ENCODE measurements at regions not wholly inside any gene's neighbourhood (a gene's known extent, or its start where the extent isn't known, plus 50 kb on each side); places are given as distances from the start of the nearest gene placed in this dataset.

- H3F3A ChIP-seq (ENCODE audit: insufficient read depth), result peaks cover 9% of the 10 kb centered on the region; the same call in 1 of the 2 replicates
- no peak overlapping the region for H3K9ac ChIP-seq
- no peak for DNase-seq
- no peak overlapping the region for H2AFZ ChIP-seq
- H3K79me2 ChIP-seq (ENCODE audit: insufficient read depth), result no peaks in the 10 kb centered on the region
- no peaks in the 10 kb centered on the region for H3K9me2 ChIP-seq (ENCODE audit: insufficient read depth)
- H3K9me3 ChIP-seq (ENCODE audit: low read depth), result no peaks in the 10 kb centered on the region
- no peaks in the 10 kb centered on the region for H3K36me3 ChIP-seq (ENCODE audit: low read depth)
- no peak overlapping the region for H3K27ac ChIP-seq
- no peaks in the 10 kb centered on the region for H3K27me3 ChIP-seq (replicated peaks; ENCODE audit: insufficient read depth)
- H4K20me1 ChIP-seq (ENCODE audit: insufficient read depth), result no peaks in the 10 kb centered on the region
- no peak overlapping the region for H3K4me3 ChIP-seq
- TF ChIP-seq EZH2phosphoT487 (IDR thresholded peaks at IDR 0.05; ENCODE audit: insufficient read depth, low read depth) (no peak), EZH2 (IDR thresholded peaks at IDR 0.05; ENCODE audit: insufficient read depth, poor library complexity, severe bottlenecking) (no peak)
- in situ Hi-C loops (cut with MboI), result no loop called here
- peaks cover 20% of the 10 kb centered on the region for H3K4me1 ChIP-seq (ENCODE audit: insufficient read depth)
- no peak overlapping the region for H3K4me2 ChIP-seq (ENCODE audit: unreplicated experiment)
These were observed 75.8 kb upstream of the ZFP64 start for GRCh38 chr20:52267418-52267817.

- Histone ChIP-seq H3K4me3 (no peak overlapping the region), H3K9me3 (ENCODE audit: low read depth) (no peaks in the 10 kb centered on the region), H3K4me1 (ENCODE audit: insufficient read depth) (peaks cover 10% of the 10 kb centered on the region), H3K9me2 (ENCODE audit: insufficient read depth) (no peaks in the 10 kb centered on the region), H3K36me3 (ENCODE audit: low read depth) (no peaks in the 10 kb centered on the region), H3F3A (ENCODE audit: insufficient read depth) (0 out of 2 replicates have a peak, but pooled peaks cover 9% of the 10 kb centered on the region), H4K20me1 (ENCODE audit: insufficient read depth) (no peaks in the 10 kb centered on the region), H3K27me3 (replicated peaks; ENCODE audit: insufficient read depth) (0 out of 2 replicates have a peak, but pooled peaks cover 4% of the 10 kb centered on the region), H3K79me2 (ENCODE audit: insufficient read depth) (no peaks in the 10 kb centered on the region), H3K4me2 (ENCODE audit: unreplicated experiment) (no peak overlapping the region), H2AFZ (no peak overlapping the region), H3K9ac (no peak overlapping the region), H3K27ac (no peak overlapping the region)
- DNase-seq, result no peak
- in situ Hi-C loops (cut with MboI), result no loop called here
- TF ChIP-seq EZH2phosphoT487 (IDR thresholded peaks at IDR 0.05; ENCODE audit: insufficient read depth, low read depth) (no peak), EZH2 (IDR thresholded peaks at IDR 0.05; ENCODE audit: insufficient read depth, poor library complexity, severe bottlenecking) (no peak)
- WGBS, 2 experiments (ENCODE audit: low coverage in 1 of 2, low lambda C conversion rate in 2 of 2, missing lambda C conversion rate in 2 of 2), result 41 to 64% methylated on average over 1 of the region's 1 CpG
These were observed 72.2 kb upstream of the ZFP64 start for GRCh38 chr20:52263757-52264156.

GRCh38 chr20:52261792-52262191 is 70.2 kb upstream of the ZFP64 start:
- Histone ChIP-seq H3K79me2 (ENCODE audit: insufficient read depth) (no peaks in the 10 kb centered on the region), H3K4me1 (ENCODE audit: insufficient read depth) (no peaks in the 10 kb centered on the region), H2AFZ (no peak overlapping the region), H3K27me3 (replicated peaks; ENCODE audit: insufficient read depth) (0 out of 2 replicates have a peak, but pooled peaks cover 4% of the 10 kb centered on the region), H3K9me2 (ENCODE audit: insufficient read depth) (no peaks in the 10 kb centered on the region), H3K27ac (no peak overlapping the region), H3F3A (ENCODE audit: insufficient read depth) (no peaks in the 10 kb centered on the region), H3K9ac (no peak overlapping the region), H3K4me2 (ENCODE audit: unreplicated experiment) (no peak overlapping the region), H3K36me3 (ENCODE audit: low read depth) (no peaks in the 10 kb centered on the region), H3K9me3 (ENCODE audit: low read depth) (no peaks in the 10 kb centered on the region), H3K4me3 (no peak overlapping the region), H4K20me1 (ENCODE audit: insufficient read depth) (no peaks in the 10 kb centered on the region)
- in situ Hi-C loops (cut with MboI), result no loop called here
- TF ChIP-seq EZH2phosphoT487 (IDR thresholded peaks at IDR 0.05; ENCODE audit: insufficient read depth, low read depth) (no peak), EZH2 (IDR thresholded peaks at IDR 0.05; ENCODE audit: insufficient read depth, poor library complexity, severe bottlenecking) (no peak)
- no peak for DNase-seq

GRCh38 chr20:52259295-52259694 is 67.7 kb upstream of the ZFP64 start:
- Histone ChIP-seq H3K27ac (no peak overlapping the region), H3K27me3 (replicated peaks; ENCODE audit: insufficient read depth) (0 out of 2 replicates have a peak, but pooled peaks cover 4% of the 10 kb centered on the region), H2AFZ (no peak overlapping the region), H3K36me3 (ENCODE audit: low read depth) (no peaks in the 10 kb centered on the region), H3K4me2 (ENCODE audit: unreplicated experiment) (no peak overlapping the region), H3K9me3 (ENCODE audit: low read depth) (no peaks in the 10 kb centered on the region), H3F3A (ENCODE audit: insufficient read depth) (no peaks in the 10 kb centered on the region), H3K4me1 (ENCODE audit: insufficient read depth) (no peaks in the 10 kb centered on the region), H3K4me3 (no peak overlapping the region), H3K9me2 (ENCODE audit: insufficient read depth) (no peaks in the 10 kb centered on the region), H3K79me2 (ENCODE audit: insufficient read depth) (no peaks in the 10 kb centered on the region), H3K9ac (no peak overlapping the region), H4K20me1 (ENCODE audit: insufficient read depth) (no peaks in the 10 kb centered on the region)
- TF ChIP-seq EZH2 (IDR thresholded peaks at IDR 0.05; ENCODE audit: insufficient read depth, poor library complexity, severe bottlenecking) (no peak), EZH2phosphoT487 (IDR thresholded peaks at IDR 0.05; ENCODE audit: insufficient read depth, low read depth) (no peak)
- 40 to 41% methylated on average over 2 of the region's 2 CpGs for WGBS, 2 experiments (ENCODE audit: low coverage in 1 of 2, low lambda C conversion rate in 2 of 2, missing lambda C conversion rate in 2 of 2)
- in situ Hi-C loops (cut with MboI), result no loop called here
- DNase-seq, result no peak

- Histone ChIP-seq H3K79me2 (ENCODE audit: insufficient read depth) (no peaks in the 10 kb centered on the region), H4K20me1 (ENCODE audit: insufficient read depth) (no peaks in the 10 kb centered on the region), H3K9ac (no peak overlapping the region), H3K9me3 (ENCODE audit: low read depth) (no peaks in the 10 kb centered on the region), H3K36me3 (ENCODE audit: low read depth) (no peaks in the 10 kb centered on the region), H3K27me3 (replicated peaks; ENCODE audit: insufficient read depth) (0 out of 2 replicates have a peak, but pooled peaks cover 4% of the 10 kb centered on the region), H3K4me3 (no peak overlapping the region), H3F3A (ENCODE audit: insufficient read depth) (no peaks in the 10 kb centered on the region), H3K4me1 (ENCODE audit: insufficient read depth) (no peaks in the 10 kb centered on the region), H3K4me2 (ENCODE audit: unreplicated experiment) (no peak overlapping the region), H3K9me2 (ENCODE audit: insufficient read depth) (no peaks in the 10 kb centered on the region), H3K27ac (no peak overlapping the region), H2AFZ (no peak overlapping the region)
- DNase-seq, result no peak
- no peak for TF ChIP-seq EZH2 (IDR thresholded peaks at IDR 0.05; ENCODE audit: insufficient read depth, poor library complexity, severe bottlenecking)
- no peak for TF ChIP-seq EZH2phosphoT487 (IDR thresholded peaks at IDR 0.05; ENCODE audit: insufficient read depth, low read depth)
- in situ Hi-C loops (cut with MboI), result no loop called here
- 30 to 36% methylated on average over 7 of the region's 7 CpGs for WGBS, 2 experiments (ENCODE audit: low coverage in 1 of 2, low lambda C conversion rate in 2 of 2, missing lambda C conversion rate in 2 of 2)
These were observed 64.9 kb upstream of the ZFP64 start for GRCh38 chr20:52256454-52256853.
